DND-41 (cell line): ENCODE measurements at regions not wholly inside any gene's neighbourhood (a gene's known extent, or its start where the extent isn't known, plus 50 kb on each side); places are given as distances from the start of the nearest gene placed in this dataset.

Source experiments
- ATAC-seq: fragments of 200-7000 bp; cut with Tn5 transposase; 3 replicates; pipeline ENCODE4 v1.9.1; 2021; ENCODE audit warnings: low read depth; ENCODE audit not compliant: insufficient read depth
- DNase-seq: peaks from one replicate; pipeline ENCODE4 v3.0.0-alpha.2; 2020
- H2AFZ ChIP-seq: 2 replicates; pipeline ENCODE4 v1.6.0; 2012; ENCODE audit warnings: low read depth, low read length
- H3K27ac ChIP-seq: 2 replicates; pipeline ENCODE4 v1.5.1; 2012; ENCODE audit warnings: low read length, inconsistent platforms
- H3K27me3 ChIP-seq: fragments of 200-600 bp; sonication (generic); 2 replicates; pipeline ENCODE4 v1.6.0; 2012; ENCODE audit warnings: low read length, mild to moderate bottlenecking, inconsistent platforms; ENCODE audit not compliant: insufficient read depth, poor library complexity
- H3K36me3 ChIP-seq: 2 replicates; pipeline ENCODE4 v1.5.1; 2012; ENCODE audit warnings: low read length, inconsistent platforms; ENCODE audit not compliant: insufficient read depth
- H3K4me1 ChIP-seq: 2 replicates; pipeline ENCODE4 v1.5.1; 2012; ENCODE audit warnings: mild to moderate bottlenecking, low read length; ENCODE audit not compliant: insufficient read depth
- H3K4me2 ChIP-seq: 2 replicates; pipeline ENCODE4 v1.6.0; 2012; ENCODE audit warnings: mild to moderate bottlenecking, moderate library complexity, low read length, inconsistent platforms; ENCODE audit not compliant: insufficient read depth
- H3K4me3 ChIP-seq, 2 experiments: fragments of 200-600 bp in 1 of 2; shearing (Covaris generic) in 1 of 2; 2 replicates each; pipeline ENCODE4 v1.5.1; 2012 to 2016; ENCODE audit warnings: inconsistent platforms in 2 of 2, low read length in 2 of 2, mild to moderate bottlenecking in 2 of 2, low read depth in 1 of 2, moderate library complexity in 1 of 2
- H3K79me2 ChIP-seq: 2 replicates; pipeline ENCODE4 v1.6.0; 2012; ENCODE audit warnings: low read length, inconsistent platforms; ENCODE audit not compliant: insufficient read depth
- H3K9ac ChIP-seq: 2 replicates; pipeline ENCODE4 v1.6.0; 2012; ENCODE audit warnings: low read depth, mild to moderate bottlenecking, inconsistent platforms, low read length, moderate library complexity
- H3K9me3 ChIP-seq: 2 replicates; pipeline ENCODE4 v1.5.1; 2012; ENCODE audit warnings: low read length, moderate library complexity, mild to moderate bottlenecking, inconsistent platforms; ENCODE audit not compliant: insufficient read depth, severe bottlenecking
- H4K20me1 ChIP-seq: 2 replicates; pipeline ENCODE4 v1.6.0; 2012; ENCODE audit warnings: low read length; ENCODE audit not compliant: insufficient read depth
- EZH2 ChIP-seq: IDR thresholded peaks from 3 replicates; pipeline ENCODE4 v1.6.1; 2012; ENCODE audit warnings: borderline replicate concordance, low read depth, mild to moderate bottlenecking, moderate library complexity, low read length, inconsistent platforms; ENCODE audit not compliant: severe bottlenecking
- TF ChIP-seq, protein P1 (sequence below): IDR thresholded peaks from 2 replicates; pipeline ENCODE4 v1.5.1; 2012; ENCODE audit warnings: borderline replicate concordance, low read length, moderate library complexity, mild to moderate bottlenecking; ENCODE audit not compliant: poor library complexity, severe bottlenecking; ENCODE audit errors: extremely low read depth

DNA sequence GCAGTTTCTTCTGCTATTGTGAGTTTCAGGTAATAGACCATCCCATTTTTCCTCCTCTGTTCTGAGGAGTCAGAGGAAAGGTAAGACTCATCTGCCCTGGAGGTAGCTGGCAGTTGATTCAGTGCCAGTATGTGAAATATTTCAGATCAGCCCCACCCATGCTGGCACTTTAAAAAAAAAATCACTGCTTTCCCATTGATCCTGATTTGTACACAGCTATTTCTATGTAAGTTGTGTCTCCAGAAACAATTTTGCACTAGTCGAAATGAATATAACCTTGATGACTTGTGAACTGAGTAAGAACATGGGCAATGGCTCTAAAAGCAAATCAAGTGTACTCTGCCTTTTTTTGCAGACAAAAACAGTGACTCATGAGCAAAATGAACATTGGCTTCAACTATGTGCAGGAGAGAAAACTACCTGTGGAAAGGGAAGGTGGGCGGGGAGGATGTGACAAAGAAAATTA lies 82.0 kb upstream of the OR5AK2 start:
- Histone ChIP-seq H3K27ac (no peak overlapping the region), H3K4me1 (no peaks in the 10 kb centered on the region), H3K9me3 (no peaks in the 10 kb centered on the region), H3K4me2 (no peak overlapping the region), H3K79me2 (no peaks in the 10 kb centered on the region), H3K27me3 (peaks cover 4% of the 10 kb centered on the region), H3K4me3 (no peak overlapping the region), H2AFZ (no peak overlapping the region), H4K20me1 (no peaks in the 10 kb centered on the region), H3K36me3 (no peaks in the 10 kb centered on the region), H3K9ac (no peak overlapping the region)
- ATAC-seq = no peak
- TF ChIP-seq EZH2 = no peak
- TF ChIP-seq, protein P1, sequence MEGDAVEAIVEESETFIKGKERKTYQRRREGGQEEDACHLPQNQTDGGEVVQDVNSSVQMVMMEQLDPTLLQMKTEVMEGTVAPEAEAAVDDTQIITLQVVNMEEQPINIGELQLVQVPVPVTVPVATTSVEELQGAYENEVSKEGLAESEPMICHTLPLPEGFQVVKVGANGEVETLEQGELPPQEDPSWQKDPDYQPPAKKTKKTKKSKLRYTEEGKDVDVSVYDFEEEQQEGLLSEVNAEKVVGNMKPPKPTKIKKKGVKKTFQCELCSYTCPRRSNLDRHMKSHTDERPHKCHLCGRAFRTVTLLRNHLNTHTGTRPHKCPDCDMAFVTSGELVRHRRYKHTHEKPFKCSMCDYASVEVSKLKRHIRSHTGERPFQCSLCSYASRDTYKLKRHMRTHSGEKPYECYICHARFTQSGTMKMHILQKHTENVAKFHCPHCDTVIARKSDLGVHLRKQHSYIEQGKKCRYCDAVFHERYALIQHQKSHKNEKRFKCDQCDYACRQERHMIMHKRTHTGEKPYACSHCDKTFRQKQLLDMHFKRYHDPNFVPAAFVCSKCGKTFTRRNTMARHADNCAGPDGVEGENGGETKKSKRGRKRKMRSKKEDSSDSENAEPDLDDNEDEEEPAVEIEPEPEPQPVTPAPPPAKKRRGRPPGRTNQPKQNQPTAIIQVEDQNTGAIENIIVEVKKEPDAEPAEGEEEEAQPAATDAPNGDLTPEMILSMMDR = no peak
- no peak for DNase-seq

DNA sequence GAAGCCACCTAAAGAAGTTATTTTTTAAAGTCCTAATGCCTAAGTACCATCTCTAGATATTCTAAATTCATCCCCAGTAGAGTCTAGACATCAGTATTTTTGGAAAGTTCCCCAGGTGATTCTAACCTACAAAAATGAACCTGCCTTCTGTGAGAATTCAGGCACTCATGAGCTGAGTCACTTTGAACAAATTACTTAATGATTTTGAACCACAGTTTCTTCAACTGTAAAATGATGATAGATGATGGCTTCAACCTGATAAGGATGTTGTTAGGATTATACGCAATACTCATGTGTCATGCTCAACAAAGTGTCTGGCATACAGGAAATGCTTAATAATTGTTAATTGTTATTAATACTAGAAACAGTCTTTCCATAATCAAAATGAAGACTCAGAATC lies 82.8 kb upstream of the OR5AK2 start:
- TF ChIP-seq EZH2 = no peak
- TF ChIP-seq, protein P1 = no peak
- Histone ChIP-seq H3K4me2 (no peak overlapping the region), H2AFZ (no peak overlapping the region), H3K27me3 (peaks cover 4% of the 10 kb centered on the region), H3K9me3 (no peaks in the 10 kb centered on the region), H3K79me2 (no peaks in the 10 kb centered on the region), H3K36me3 (no peaks in the 10 kb centered on the region), H3K4me1 (no peaks in the 10 kb centered on the region), H3K4me3 (no peak overlapping the region), H3K9ac (no peak overlapping the region), H3K27ac (no peak overlapping the region), H4K20me1 (no peaks in the 10 kb centered on the region)
- no peak for DNase-seq
- ATAC-seq = no peak

DNA sequence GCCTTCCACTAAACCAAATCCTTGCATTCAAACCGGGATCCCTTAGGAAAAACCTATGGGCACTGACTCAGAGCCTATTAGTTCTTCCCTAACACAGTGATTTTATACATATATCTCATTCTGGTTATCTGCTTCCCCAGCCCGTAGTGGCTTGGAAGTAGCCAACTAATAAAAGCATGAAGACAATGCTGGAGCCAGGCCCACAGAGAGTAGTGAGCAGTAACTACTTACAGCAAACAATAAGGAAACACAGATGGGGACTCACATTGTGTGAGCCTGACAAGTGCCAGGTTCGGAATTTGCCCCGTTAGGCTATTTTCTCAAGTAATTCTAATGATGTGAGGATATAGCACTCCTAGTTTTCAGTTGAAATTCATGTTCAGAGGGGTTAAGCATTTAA lies 83.3 kb upstream of the OR5AK2 start:
- no peak for TF ChIP-seq EZH2
- TF ChIP-seq, protein P1 = no peak
- no peak overlapping the region for H3K4me3 ChIP-seq
- DNase-seq (no peak), ATAC-seq (no peak)
- no peaks in the 10 kb centered on the region for H3K36me3 ChIP-seq
- H3K79me2 ChIP-seq = no peaks in the 10 kb centered on the region
- H3K27ac ChIP-seq = no peak overlapping the region
- peaks cover 4% of the 10 kb centered on the region for H3K27me3 ChIP-seq
- no peaks in the 10 kb centered on the region for H3K9me3 ChIP-seq
- no peak overlapping the region for H2AFZ ChIP-seq
- H3K4me2 ChIP-seq = no peak overlapping the region
- no peak overlapping the region for H3K9ac ChIP-seq
- H3K4me1 ChIP-seq = no peaks in the 10 kb centered on the region
- no peaks in the 10 kb centered on the region for H4K20me1 ChIP-seq

DNA sequence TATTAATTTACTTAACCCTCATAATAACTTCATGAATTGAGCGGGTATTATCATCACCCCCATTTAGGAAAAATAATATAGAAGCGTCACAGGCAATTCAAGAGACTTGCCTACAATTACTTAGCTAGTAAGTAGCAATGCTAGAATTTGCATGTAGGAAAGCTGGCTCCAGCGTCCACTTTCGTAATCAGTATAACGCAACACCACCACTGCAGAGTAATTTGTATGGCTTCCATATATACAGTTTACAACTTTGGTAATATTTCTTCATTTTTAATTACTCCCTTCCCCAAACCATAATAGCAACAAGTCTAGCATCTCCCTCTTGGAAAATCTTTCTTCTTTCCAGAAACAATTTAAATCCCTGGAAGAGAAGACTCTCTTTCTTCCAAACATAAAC lies 89.9 kb upstream of the OR5AK2 start:
- Histone ChIP-seq H3K79me2 (no peaks in the 10 kb centered on the region), H3K4me1 (no peaks in the 10 kb centered on the region), H3K27ac (no peak overlapping the region), H4K20me1 (no peaks in the 10 kb centered on the region), H3K27me3 (peaks cover 4% of the 10 kb centered on the region), H3K9me3 (no peaks in the 10 kb centered on the region), H3K36me3 (no peaks in the 10 kb centered on the region), H2AFZ (no peak overlapping the region), H3K4me2 (no peak overlapping the region), H3K4me3 (no peak overlapping the region), H3K9ac (no peak overlapping the region)
- DNase-seq (no peak), ATAC-seq (no peak)
- TF ChIP-seq, protein P1 = no peak
- TF ChIP-seq EZH2 = no peak
